ENCODE measurements at regions not wholly inside any gene's neighbourhood (a gene's known extent, or its start where the extent isn't known, plus 50 kb on each side); places are given as distances from the start of the nearest gene placed in this dataset.
A peak's percentile ranks its signal among the peaks of the same experiment; 100 is the strongest.

- ATAC-seq (peak; percentile 25; the same call in 2 of the 3 replicates), FAIRE-seq (no peak), DNase-seq (ENCODE audit: low spot score) (no peak)
- H3K9me3 ChIP-seq (ENCODE audit: low read length) = no peaks in the 10 kb centered on the region
- no peaks in the 10 kb centered on the region for H3K79me2 ChIP-seq (ENCODE audit: insufficient read depth, low read length)
- H3K9ac ChIP-seq (ENCODE audit: insufficient read depth, low read depth, low read length) = no peak overlapping the region
- peaks cover 10% of the 10 kb centered on the region for H3K4me1 ChIP-seq (ENCODE audit: insufficient read depth, low read length)
- CTCF ChIA-PET (ENCODE audit: low intra/inter-chr PET ratio, low total read pairs) = no interaction called here
- POLR2A ChIA-PET = no interaction called here
- H3K4me3 ChIP-seq (replicated peaks in 1 of 3; ENCODE audit: insufficient read depth in 1 of 3, low read depth in 2 of 3, low read length in 3 of 3) = no peak overlapping the region
- H3K27ac ChIP-seq (ENCODE audit: extremely low read length, insufficient read depth, low read length) = no peak overlapping the region
- no peaks in the 10 kb centered on the region; a peak in 2 of 5 replicates for H3K27me3 ChIP-seq (ENCODE audit: control insufficient read depth in 1 of 2, insufficient read depth in 2 of 2, low read length in 2 of 2)
- no TSS peak for BruUV-seq (replicated peaks)
- WGBS (ENCODE audit: low lambda C conversion rate) = 53% methylated on average over 16 of the region's 16 CpGs
- TF ChIP-seq DMAP1 (CRISPR knock-in tag; IDR thresholded peaks at IDR 0.05) = no peak
- TF ChIP-seq, protein P1, sequence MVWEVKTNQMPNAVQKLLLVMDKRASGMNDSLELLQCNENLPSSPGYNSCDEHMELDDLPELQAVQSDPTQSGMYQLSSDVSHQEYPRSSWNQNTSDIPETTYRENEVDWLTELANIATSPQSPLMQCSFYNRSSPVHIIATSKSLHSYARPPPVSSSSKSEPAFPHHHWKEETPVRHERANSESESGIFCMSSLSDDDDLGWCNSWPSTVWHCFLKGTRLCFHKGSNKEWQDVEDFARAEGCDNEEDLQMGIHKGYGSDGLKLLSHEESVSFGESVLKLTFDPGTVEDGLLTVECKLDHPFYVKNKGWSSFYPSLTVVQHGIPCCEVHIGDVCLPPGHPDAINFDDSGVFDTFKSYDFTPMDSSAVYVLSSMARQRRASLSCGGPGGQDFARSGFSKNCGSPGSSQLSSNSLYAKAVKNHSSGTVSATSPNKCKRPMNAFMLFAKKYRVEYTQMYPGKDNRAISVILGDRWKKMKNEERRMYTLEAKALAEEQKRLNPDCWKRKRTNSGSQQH (CRISPR knock-in tag; IDR thresholded peaks at IDR 0.05; ENCODE audit: low read depth) = no peak
- no peak for TF ChIP-seq RAD21 (CRISPR knock-in tag; IDR thresholded peaks at IDR 0.05)
- TF ChIP-seq ZNF768 (CRISPR knock-in tag; IDR thresholded peaks at IDR 0.05) = no peak
- peak; percentile 83 for TF ChIP-seq ZNF263 (CRISPR knock-in tag; IDR thresholded peaks at IDR 0.05)
- TF ChIP-seq AKAP8 (CRISPR knock-in tag; IDR thresholded peaks at IDR 0.05) = no peak
- TF ChIP-seq ZNF704 (CRISPR knock-in tag; IDR thresholded peaks at IDR 0.05; ENCODE audit: borderline replicate concordance) = no peak
- no peaks in the 10 kb centered on the region for H3K36me3 ChIP-seq (replicated peaks in 1 of 2; ENCODE audit: control insufficient read depth in 1 of 2, insufficient read depth in 2 of 2, low read length in 2 of 2)
- H3K4me2 ChIP-seq (ENCODE audit: low read depth, low read length) = peak overlapping the region; percentile 30
- in situ Hi-C loops (cut with HindIII; ENCODE audit: extremely low pct_ligation_motif_present, low pct_unique_long_range_greater_than_20kb) = no loop called here
- intact Hi-C loops (cut with micrococcal nuclease; ENCODE audit: unreplicated experiment) = no loop called here
- H2AFZ ChIP-seq (ENCODE audit: low read length) = no peak overlapping the region
- no peaks in the 10 kb centered on the region for H4K20me1 ChIP-seq (ENCODE audit: insufficient read depth, low read length)
Observed at GRCh38 chr2:128390256-128390990, 71.8 kb upstream of the HS6ST1 start.
